GOT3 (cell line): ENCODE measurements at regions not wholly inside any gene's neighbourhood (a gene's known extent, or its start where the extent isn't known, plus 50 kb on each side); places are given as distances from the start of the nearest gene placed in this dataset.
"Not testable (repeated sequence)": the region's sequence is repeated elsewhere in the genome, so short reads cannot be mapped to it uniquely, and the experiment has no call there.

ENCODE experiments used
- DNase-seq: peaks from one replicate; lab custom pipeline; 2025; ENCODE audit warnings: mixed read lengths; lab: John Stamatoyannopoulos, UW

- DNase-seq = no peak
Observed at GRCh38 chr12:86945685-86946196, 689.5 kb upstream of the MGAT4C start.

GRCh38 chr12:86944197-86944819 is 688.1 kb upstream of the MGAT4C start:
- DNase-seq = not testable (repeated sequence)

GRCh38 chr12:86931714-86932113 is 675.5 kb upstream of the MGAT4C start:
- no peak for DNase-seq

- no peak for DNase-seq
Observed at GRCh38 chr12:86929962-86930361, 673.8 kb upstream of the MGAT4C start.

- no peak for DNase-seq
Observed at GRCh38 chr12:86917121-86917520, 660.9 kb upstream of the MGAT4C start.

GRCh38 chr12:86914721-86915120 is 658.5 kb upstream of the MGAT4C start:
- no peak for DNase-seq

- no peak for DNase-seq
Observed at GRCh38 chr12:86911973-86912372, 655.8 kb upstream of the MGAT4C start.

GRCh38 chr12:86903159-86903558 is 647.0 kb upstream of the MGAT4C start:
- DNase-seq = no peak

GRCh38 chr12:86860776-86861175 is 604.6 kb upstream of the MGAT4C start:
- DNase-seq = no peak

- no peak for DNase-seq
Observed at GRCh38 chr12:86852451-86852850, 596.3 kb upstream of the MGAT4C start.

GRCh38 chr12:86838711-86839110 is 582.5 kb upstream of the MGAT4C start:
- DNase-seq = no peak

- DNase-seq = no peak
Observed at GRCh38 chr12:86838260-86838659, 582.1 kb upstream of the MGAT4C start.

GRCh38 chr12:86837246-86837645 is 581.1 kb upstream of the MGAT4C start:
- no peak for DNase-seq

GRCh38 chr12:86834217-86834616 is 578.0 kb upstream of the MGAT4C start:
- DNase-seq = no peak

- DNase-seq = no peak
Observed at GRCh38 chr12:86827409-86827808, 571.2 kb upstream of the MGAT4C start.

- no peak for DNase-seq
Observed at GRCh38 chr12:86826051-86826450, 569.9 kb upstream of the MGAT4C start.

GRCh38 chr12:86801439-86801838 is 545.2 kb upstream of the MGAT4C start:
- no peak for DNase-seq

GRCh38 chr12:86799616-86800015 is 543.4 kb upstream of the MGAT4C start:
- DNase-seq = no peak

GRCh38 chr12:86796550-86796949 is 540.4 kb upstream of the MGAT4C start:
- DNase-seq = no peak

- DNase-seq = no peak
Observed at GRCh38 chr12:86788661-86789060, 532.5 kb upstream of the MGAT4C start.

- no peak for DNase-seq
Observed at GRCh38 chr12:86787419-86787818, 531.2 kb upstream of the MGAT4C start.

GRCh38 chr12:86777325-86777724 is 521.1 kb upstream of the MGAT4C start:
- DNase-seq = no peak

- no peak for DNase-seq
Observed at GRCh38 chr12:86774841-86775388, 518.7 kb upstream of the MGAT4C start.

- DNase-seq = no peak
Observed at GRCh38 chr12:86772696-86773095, 516.5 kb upstream of the MGAT4C start.
